ENCODE measurements at regions not wholly inside any gene's neighbourhood (a gene's known extent, or its start where the extent isn't known, plus 50 kb on each side); places are given as distances from the start of the nearest gene placed in this dataset.

DNA sequence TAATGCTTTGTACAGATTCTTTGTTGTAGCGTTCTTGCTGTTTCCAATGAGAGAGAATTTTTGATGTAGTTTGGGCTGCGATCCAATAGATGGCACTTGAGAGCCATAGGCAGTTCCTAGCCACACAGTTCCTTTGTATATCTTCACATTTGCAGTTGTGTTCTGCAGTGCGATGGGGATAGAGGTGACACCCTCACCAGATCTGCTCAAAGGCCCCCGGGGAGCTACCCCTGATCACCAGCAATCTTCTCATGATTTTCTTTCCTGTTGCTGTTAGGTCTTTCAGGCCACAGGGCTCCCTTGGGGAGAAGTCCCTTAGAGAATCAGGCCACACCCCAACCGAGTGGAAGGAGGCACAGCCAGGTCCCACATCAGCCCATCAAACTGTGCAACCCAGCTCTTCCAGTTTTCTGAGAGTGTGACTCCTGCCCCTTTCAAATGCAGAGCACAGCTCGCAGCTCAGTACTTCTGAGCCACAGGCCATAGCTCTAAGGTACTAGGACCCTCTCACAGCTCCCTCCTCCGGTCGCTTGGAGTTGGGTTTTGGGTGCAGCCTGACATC is 353.7 kb downstream of the SLCO4C1 start:
- peaks cover 3% of the 10 kb centered on the region for H3K4me1 Mint-ChIP-seq
- no peaks in the 10 kb centered on the region for H3K36me3 Mint-ChIP-seq
- DNase-seq (no peak), ATAC-seq (ENCODE audit: low read depth) (no peak)
- POLR2A ChIA-PET = no interaction called here
- H3K27me3 Mint-ChIP-seq = no peaks in the 10 kb centered on the region
- no peaks in the 10 kb centered on the region for H3K9me3 Mint-ChIP-seq
- no peak overlapping the region for H3K27ac Mint-ChIP-seq
- H3K4me3 Mint-ChIP-seq = no peak overlapping the region

GRCh38 chr5:101937041-101937440 is 359.0 kb downstream of the SLCO4C1 start:
- Mint-ChIP-seq H3K27me3 (no peaks in the 10 kb centered on the region), H3K4me3 (no peak overlapping the region), H3K4me1 (no peaks in the 10 kb centered on the region), H3K27ac (no peak overlapping the region), H3K9me3 (no peaks in the 10 kb centered on the region), H3K36me3 (no peaks in the 10 kb centered on the region)
- no peak for ATAC-seq (ENCODE audit: low read depth)
- POLR2A ChIA-PET = no interaction called here
- DNase-seq = no peak

DNA sequence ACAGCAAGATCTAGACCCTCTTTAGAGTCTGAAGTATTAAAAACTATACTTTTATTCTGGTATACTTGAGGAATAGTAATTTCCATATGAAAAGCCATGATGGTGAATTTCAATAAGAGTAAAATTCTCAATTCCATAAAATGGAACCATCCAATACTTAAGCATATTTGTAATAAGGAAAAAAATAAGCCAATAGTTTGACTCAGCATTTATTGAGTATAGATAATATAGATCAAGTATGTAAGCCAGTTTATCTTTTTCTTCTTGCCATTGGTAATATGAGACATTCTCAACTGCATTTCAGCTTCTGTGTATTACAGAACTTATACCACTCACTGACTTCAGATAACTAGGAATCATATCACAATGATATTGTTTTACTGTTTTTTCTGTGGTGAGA is 361.0 kb downstream of the SLCO4C1 start:
- H3K4me3 Mint-ChIP-seq = no peak overlapping the region
- H3K27ac Mint-ChIP-seq = no peak overlapping the region
- POLR2A ChIA-PET = no interaction called here
- ATAC-seq (ENCODE audit: low read depth) = no peak
- DNase-seq = no peak
- no peaks in the 10 kb centered on the region for H3K36me3 Mint-ChIP-seq
- no peaks in the 10 kb centered on the region for H3K27me3 Mint-ChIP-seq
- no peaks in the 10 kb centered on the region for H3K4me1 Mint-ChIP-seq
- no peaks in the 10 kb centered on the region for H3K9me3 Mint-ChIP-seq

DNA sequence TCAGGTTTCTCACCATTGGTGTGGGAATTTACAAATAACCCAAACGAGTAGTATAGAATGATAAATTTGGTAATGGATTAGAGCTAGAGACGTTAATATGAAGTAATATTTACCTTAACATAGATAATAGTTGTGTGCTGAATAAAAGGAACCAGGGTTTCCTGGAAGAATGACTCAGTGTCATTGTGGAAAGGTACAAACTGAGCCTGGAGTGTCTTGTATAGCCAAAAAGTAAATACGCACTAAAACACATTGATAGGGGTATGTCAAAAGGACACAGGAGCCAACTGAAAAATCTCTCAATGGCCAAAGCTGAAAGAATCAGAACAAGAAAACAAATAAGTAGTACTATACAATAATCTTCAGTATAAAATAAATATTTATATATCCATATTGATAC is 363.5 kb downstream of the SLCO4C1 start:
- no peaks in the 10 kb centered on the region for H3K9me3 Mint-ChIP-seq
- DNase-seq = no peak
- H3K27ac Mint-ChIP-seq = no peak overlapping the region
- H3K4me1 Mint-ChIP-seq = no peaks in the 10 kb centered on the region
- no peaks in the 10 kb centered on the region for H3K36me3 Mint-ChIP-seq
- no peak for ATAC-seq (ENCODE audit: low read depth)
- no peaks in the 10 kb centered on the region for H3K27me3 Mint-ChIP-seq
- no peak overlapping the region for H3K4me3 Mint-ChIP-seq
- POLR2A ChIA-PET = no interaction called here

DNA sequence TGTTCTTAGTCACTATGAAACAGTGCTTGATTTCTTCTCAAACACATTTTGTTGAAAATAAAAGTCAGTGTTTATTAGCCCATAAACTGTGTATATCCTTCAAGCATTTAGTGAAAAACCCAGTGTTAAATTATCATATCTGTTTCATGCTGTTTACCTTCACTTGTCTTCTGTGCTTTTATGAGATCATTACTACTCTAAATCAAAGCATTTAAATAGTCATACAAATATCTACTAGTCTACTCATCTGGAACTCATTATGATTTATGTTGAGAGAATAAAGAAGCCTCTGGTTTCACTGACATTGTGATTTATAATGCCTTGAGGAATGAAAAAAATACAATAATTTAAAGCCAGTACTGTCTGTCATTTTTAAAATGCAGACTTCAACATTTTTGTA is 366.5 kb downstream of the SLCO4C1 start:
- no peak overlapping the region for H3K27ac Mint-ChIP-seq
- H3K4me1 Mint-ChIP-seq = no peaks in the 10 kb centered on the region
- no peak overlapping the region for H3K4me3 Mint-ChIP-seq
- H3K36me3 Mint-ChIP-seq = no peaks in the 10 kb centered on the region
- POLR2A ChIA-PET = no interaction called here
- ATAC-seq (ENCODE audit: low read depth) = no peak
- H3K27me3 Mint-ChIP-seq = no peaks in the 10 kb centered on the region
- no peaks in the 10 kb centered on the region for H3K9me3 Mint-ChIP-seq
- DNase-seq = no peak

DNA sequence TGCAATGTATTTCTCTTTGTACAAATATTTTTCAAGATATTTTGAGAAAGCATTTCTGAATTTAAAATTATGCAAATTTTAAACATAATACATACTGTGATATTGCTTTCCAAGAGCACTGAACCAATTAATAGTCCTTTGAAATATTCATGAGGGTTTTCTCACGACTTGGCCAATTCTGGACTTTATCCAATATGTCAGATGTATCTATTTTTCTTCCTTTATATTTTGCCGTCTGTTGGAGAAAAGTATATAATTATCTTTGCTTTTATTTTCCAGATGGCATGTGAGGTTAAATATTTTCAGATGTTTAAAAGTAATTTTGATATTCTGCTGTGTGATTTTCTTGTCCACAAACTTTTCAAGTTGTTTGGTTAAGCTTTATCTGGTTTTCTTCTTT is 378.9 kb downstream of the SLCO4C1 start:
- POLR2A ChIA-PET = no interaction called here
- no peak overlapping the region for H3K27ac Mint-ChIP-seq
- DNase-seq (no peak), ATAC-seq (ENCODE audit: low read depth) (no peak)
- no peaks in the 10 kb centered on the region for H3K27me3 Mint-ChIP-seq
- no peaks in the 10 kb centered on the region for H3K36me3 Mint-ChIP-seq
- H3K4me3 Mint-ChIP-seq = no peak overlapping the region
- H3K4me1 Mint-ChIP-seq = no peaks in the 10 kb centered on the region
- peaks cover 4% of the 10 kb centered on the region for H3K9me3 Mint-ChIP-seq

GRCh38 chr5:101915554-101915953 is 380.5 kb downstream of the SLCO4C1 start:
- ATAC-seq (ENCODE audit: low read depth) (no peak), DNase-seq (no peak)
- Mint-ChIP-seq H3K9me3 (peaks cover 4% of the 10 kb centered on the region), H3K36me3 (no peaks in the 10 kb centered on the region), H3K27ac (no peak overlapping the region), H3K4me3 (no peak overlapping the region), H3K27me3 (no peaks in the 10 kb centered on the region), H3K4me1 (no peaks in the 10 kb centered on the region)
- POLR2A ChIA-PET = no interaction called here

DNA sequence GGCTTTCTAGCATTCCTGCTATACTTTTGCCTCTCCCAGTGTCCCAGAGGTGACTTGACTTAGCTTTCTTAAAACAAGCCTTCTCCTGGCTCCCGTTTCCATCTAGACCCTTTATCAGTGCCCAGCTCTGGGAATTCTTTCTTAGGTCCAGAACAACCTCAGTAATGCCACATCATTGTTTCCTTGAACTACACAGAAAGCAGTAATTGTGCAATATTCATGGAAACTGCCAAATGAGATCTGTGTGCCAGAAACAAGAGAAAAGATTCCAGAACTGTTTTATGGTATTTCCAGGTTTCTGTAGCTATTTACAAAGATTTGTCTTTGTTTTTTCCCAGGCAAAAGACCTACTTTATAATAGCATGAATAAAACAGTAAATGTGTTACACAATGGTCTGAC is 391.3 kb downstream of the SLCO4C1 start:
- Mint-ChIP-seq H3K4me1 (no peaks in the 10 kb centered on the region), H3K27ac (no peak overlapping the region), H3K27me3 (no peaks in the 10 kb centered on the region), H3K4me3 (no peak overlapping the region), H3K9me3 (peaks cover 1% of the 10 kb centered on the region), H3K36me3 (no peaks in the 10 kb centered on the region)
- no peak for DNase-seq
- no peak for ATAC-seq (ENCODE audit: low read depth)
- POLR2A ChIA-PET = no interaction called here

GRCh38 chr5:101897914-101898313 is 398.2 kb downstream of the SLCO4C1 start:
- Mint-ChIP-seq H3K27me3 (no peaks in the 10 kb centered on the region), H3K4me1 (no peaks in the 10 kb centered on the region), H3K27ac (no peak overlapping the region), H3K4me3 (no peak overlapping the region), H3K9me3 (peaks cover 1% of the 10 kb centered on the region), H3K36me3 (no peaks in the 10 kb centered on the region)
- ATAC-seq (ENCODE audit: low read depth) (no peak), DNase-seq (no peak)
- POLR2A ChIA-PET = no interaction called here

GRCh38 chr5:101894985-101895384 is 401.1 kb downstream of the SLCO4C1 start:
- no peaks in the 10 kb centered on the region for H3K4me1 Mint-ChIP-seq
- POLR2A ChIA-PET = no interaction called here
- H3K4me3 Mint-ChIP-seq = no peak overlapping the region
- peaks cover 2% of the 10 kb centered on the region for H3K9me3 Mint-ChIP-seq
- ATAC-seq (ENCODE audit: low read depth) (no peak), DNase-seq (no peak)
- no peak overlapping the region for H3K27ac Mint-ChIP-seq
- H3K36me3 Mint-ChIP-seq = no peaks in the 10 kb centered on the region
- no peaks in the 10 kb centered on the region for H3K27me3 Mint-ChIP-seq

- POLR2A ChIA-PET = no interaction called here
- no peaks in the 10 kb centered on the region for H3K9me3 Mint-ChIP-seq
- DNase-seq (no peak), ATAC-seq (ENCODE audit: low read depth) (no peak)
- H3K36me3 Mint-ChIP-seq = no peaks in the 10 kb centered on the region
- no peak overlapping the region for H3K4me3 Mint-ChIP-seq
- H3K27ac Mint-ChIP-seq = no peak overlapping the region
- no peaks in the 10 kb centered on the region for H3K4me1 Mint-ChIP-seq
- no peaks in the 10 kb centered on the region for H3K27me3 Mint-ChIP-seq
These were observed 417.9 kb downstream of the SLCO4C1 start for GRCh38 chr5:101878190-101878589.

DNA sequence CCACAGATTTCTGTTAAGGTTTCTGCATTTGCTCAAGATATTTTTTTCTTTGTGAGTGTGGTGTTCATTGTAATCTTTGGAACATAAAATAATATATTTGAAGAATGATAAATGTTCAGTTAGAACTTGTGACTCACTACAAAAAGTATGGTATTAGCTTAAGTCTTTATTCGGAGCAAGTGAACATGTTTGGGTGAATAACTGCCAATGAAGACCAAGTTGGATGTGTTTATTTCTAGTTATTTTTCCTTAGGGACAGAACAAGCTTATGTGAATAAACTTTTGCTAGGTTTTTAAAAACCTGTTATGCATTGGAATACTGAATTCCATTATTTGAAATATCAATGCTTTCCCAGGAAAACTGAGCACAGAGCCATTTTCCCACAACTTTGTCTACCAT is 418.6 kb downstream of the SLCO4C1 start:
- no peaks in the 10 kb centered on the region for H3K4me1 Mint-ChIP-seq
- no peaks in the 10 kb centered on the region for H3K27me3 Mint-ChIP-seq
- DNase-seq (no peak), ATAC-seq (ENCODE audit: low read depth) (no peak)
- no peak overlapping the region for H3K4me3 Mint-ChIP-seq
- H3K36me3 Mint-ChIP-seq = no peaks in the 10 kb centered on the region
- no peaks in the 10 kb centered on the region for H3K9me3 Mint-ChIP-seq
- H3K27ac Mint-ChIP-seq = no peak overlapping the region
- POLR2A ChIA-PET = no interaction called here

DNA sequence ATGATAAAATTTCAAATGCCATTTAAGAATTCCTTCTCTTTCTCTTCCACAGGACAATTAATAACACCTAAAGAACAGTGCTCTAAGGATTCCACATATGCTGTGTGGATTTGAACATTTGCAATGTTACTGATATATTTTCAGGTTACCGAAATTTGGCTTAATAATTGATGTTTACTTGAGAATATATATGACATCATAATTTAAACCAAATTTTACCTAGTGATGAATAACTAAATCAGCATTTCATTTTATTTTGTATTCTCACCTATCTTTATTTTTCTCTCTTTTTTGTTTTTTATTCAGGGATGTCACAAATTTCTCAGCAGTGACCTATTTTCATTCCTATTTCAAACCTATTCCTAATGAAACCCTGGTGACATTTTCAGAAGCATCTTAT is 429.6 kb downstream of the SLCO4C1 start:
- ATAC-seq (ENCODE audit: low read depth) (no peak), DNase-seq (no peak)
- Mint-ChIP-seq H3K27me3 (no peaks in the 10 kb centered on the region), H3K36me3 (no peaks in the 10 kb centered on the region), H3K9me3 (peaks cover 10% of the 10 kb centered on the region), H3K27ac (no peak overlapping the region), H3K4me1 (no peaks in the 10 kb centered on the region), H3K4me3 (no peak overlapping the region)
- POLR2A ChIA-PET = no interaction called here

DNA sequence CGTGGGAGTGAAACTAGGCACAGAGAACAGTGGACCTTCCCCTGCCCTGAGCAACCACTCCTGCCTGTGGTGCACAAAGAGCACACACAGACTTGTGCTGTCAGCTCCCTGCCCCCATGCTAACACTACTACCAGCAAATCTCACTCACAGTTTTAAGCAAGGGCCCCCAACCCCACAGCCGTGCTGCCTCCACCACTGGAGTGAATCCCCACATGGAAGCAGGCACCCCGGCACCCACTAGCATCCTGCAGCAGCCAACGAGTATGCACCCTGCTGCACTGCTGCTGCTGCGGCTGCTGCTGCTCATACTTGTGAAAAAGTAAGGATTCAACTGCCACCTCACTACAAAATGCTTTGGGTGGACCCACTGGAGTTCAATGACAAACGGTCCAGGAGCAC is 435.5 kb downstream of the SLCO4C1 start:
- H3K4me3 Mint-ChIP-seq = no peak overlapping the region
- H3K27me3 Mint-ChIP-seq = no peaks in the 10 kb centered on the region
- ATAC-seq (ENCODE audit: low read depth) (no peak), DNase-seq (no peak)
- no peaks in the 10 kb centered on the region for H3K4me1 Mint-ChIP-seq
- peaks cover 9% of the 10 kb centered on the region for H3K9me3 Mint-ChIP-seq
- POLR2A ChIA-PET = no interaction called here
- H3K36me3 Mint-ChIP-seq = no peaks in the 10 kb centered on the region
- H3K27ac Mint-ChIP-seq = no peak overlapping the region

DNA sequence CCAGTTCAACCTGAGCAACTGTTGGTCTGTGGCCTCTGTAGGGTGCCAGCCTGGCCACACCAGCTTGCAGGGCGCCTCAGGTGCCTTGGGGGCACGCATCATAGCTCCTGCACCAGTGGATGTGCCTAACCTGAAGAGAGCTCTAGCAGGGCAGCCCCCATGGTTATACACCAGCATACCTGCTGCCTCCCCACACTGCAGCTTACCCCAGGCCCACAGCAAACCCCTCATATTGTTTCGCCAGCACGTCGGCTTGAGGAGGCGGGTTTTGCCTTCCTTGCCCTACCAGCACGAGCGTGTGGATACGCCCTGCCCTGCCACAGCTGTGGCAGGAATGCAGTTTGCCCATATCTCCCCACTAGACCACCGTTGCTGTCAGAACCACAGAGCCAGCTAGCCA is 435.9 kb downstream of the SLCO4C1 start:
- no peak overlapping the region for H3K27ac Mint-ChIP-seq
- DNase-seq (no peak), ATAC-seq (ENCODE audit: low read depth) (no peak)
- POLR2A ChIA-PET = no interaction called here
- H3K36me3 Mint-ChIP-seq = no peaks in the 10 kb centered on the region
- no peaks in the 10 kb centered on the region for H3K27me3 Mint-ChIP-seq
- peaks cover 9% of the 10 kb centered on the region for H3K9me3 Mint-ChIP-seq
- no peaks in the 10 kb centered on the region for H3K4me1 Mint-ChIP-seq
- no peak overlapping the region for H3K4me3 Mint-ChIP-seq
